ENCODE measurements at regions not wholly inside any gene's neighbourhood (a gene's known extent, or its start where the extent isn't known, plus 50 kb on each side); places are given as distances from the start of the nearest gene placed in this dataset.

DNA sequence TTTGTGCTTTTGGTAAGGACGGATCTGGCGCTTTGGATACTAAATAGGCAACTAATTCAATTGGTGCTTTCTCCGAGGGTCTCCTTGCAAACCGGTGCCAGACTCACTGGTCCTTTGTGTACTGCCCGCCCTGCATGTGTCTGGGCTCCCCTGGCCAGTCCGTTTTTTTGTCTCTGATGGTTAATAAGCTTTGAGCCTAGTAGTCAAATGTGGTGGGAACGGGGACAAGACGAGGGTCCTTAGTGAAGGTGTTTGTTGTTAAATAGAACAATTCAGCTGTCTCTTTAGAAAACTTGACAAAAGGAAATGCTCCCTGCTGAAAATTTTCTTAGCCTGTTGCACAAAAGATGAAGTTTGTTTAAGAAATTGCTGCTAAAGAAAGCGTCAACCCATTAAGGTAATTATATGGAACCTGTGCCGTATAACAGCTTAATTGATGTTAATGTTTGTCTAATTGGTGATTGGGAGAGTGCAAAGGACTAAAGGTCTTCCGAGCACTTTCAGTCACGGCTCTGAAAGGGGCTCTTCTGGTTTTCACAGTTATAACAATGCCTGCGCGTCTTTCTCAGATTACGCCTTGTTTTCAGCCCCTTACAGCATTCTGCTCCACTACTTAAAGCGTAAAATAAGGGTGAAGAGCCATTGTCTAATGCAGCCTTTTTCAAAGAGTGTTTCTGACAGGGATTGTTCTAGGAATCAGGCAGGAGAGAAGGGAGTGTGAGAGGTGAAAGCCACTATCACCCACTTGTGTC lies 537.4 kb downstream of the PRKD1 start (continued):
- TF ChIP-seq ZFP41 (tag by site-specific recombination; IDR thresholded peaks at IDR 0.05; ENCODE audit: borderline replicate concordance) (no peak), GLIS1 (tag by site-specific recombination; IDR thresholded peaks at IDR 0.05) (no peak), REST (tag by site-specific recombination; IDR thresholded peaks at IDR 0.05) (no peak), ZNF626 (tag by site-specific recombination; IDR thresholded peaks at IDR 0.05) (no peak)
- TF ChIP-seq, protein P1, sequence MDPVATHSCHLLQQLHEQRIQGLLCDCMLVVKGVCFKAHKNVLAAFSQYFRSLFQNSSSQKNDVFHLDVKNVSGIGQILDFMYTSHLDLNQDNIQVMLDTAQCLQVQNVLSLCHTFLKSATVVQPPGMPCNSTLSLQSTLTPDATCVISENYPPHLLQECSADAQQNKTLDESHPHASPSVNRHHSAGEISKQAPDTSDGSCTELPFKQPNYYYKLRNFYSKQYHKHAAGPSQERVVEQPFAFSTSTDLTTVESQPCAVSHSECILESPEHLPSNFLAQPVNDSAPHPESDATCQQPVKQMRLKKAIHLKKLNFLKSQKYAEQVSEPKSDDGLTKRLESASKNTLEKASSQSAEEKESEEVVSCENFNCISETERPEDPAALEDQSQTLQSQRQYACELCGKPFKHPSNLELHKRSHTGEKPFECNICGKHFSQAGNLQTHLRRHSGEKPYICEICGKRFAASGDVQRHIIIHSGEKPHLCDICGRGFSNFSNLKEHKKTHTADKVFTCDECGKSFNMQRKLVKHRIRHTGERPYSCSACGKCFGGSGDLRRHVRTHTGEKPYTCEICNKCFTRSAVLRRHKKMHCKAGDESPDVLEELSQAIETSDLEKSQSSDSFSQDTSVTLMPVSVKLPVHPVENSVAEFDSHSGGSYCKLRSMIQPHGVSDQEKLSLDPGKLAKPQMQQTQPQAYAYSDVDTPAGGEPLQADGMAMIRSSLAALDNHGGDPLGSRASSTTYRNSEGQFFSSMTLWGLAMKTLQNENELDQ (tag by site-specific recombination; IDR thresholded peaks at IDR 0.05; ENCODE audit: low read depth) = no peak

DNA sequence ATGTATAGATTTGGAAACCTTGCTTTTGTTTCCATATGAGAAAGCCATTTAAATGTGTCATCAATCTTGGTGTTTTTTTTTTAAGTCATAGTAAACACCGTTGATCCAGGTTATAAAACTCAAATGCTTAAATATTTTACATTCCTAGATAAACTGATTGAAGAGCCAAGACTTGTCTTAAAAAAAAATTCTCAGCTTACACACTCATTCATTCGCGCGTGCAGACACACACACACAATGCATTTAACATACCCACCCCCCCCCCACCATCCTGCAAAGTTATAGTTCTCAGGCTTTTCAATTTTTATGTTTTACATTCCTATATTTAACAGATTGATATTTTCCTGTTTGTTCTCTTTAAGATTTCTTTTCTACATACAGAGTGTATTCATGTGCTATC lies 536.4 kb downstream of the PRKD1 start:
- H3K9me3 ChIP-seq (ENCODE audit: control insufficient read depth, insufficient read depth, low read depth, low read length) = no peaks in the 10 kb centered on the region
- POLR2A ChIA-PET = no interaction called here
- TF ChIP-seq ZNF175 (tag by site-specific recombination; IDR thresholded peaks at IDR 0.05) (no peak), HIC1 (tag by site-specific recombination; IDR thresholded peaks at IDR 0.05) (no peak), ZNF324 (tag by site-specific recombination; IDR thresholded peaks at IDR 0.05) (no peak), SALL2 (tag by site-specific recombination; IDR thresholded peaks at IDR 0.05; ENCODE audit: borderline replicate concordance) (no peak), KLF1 (tag by site-specific recombination; IDR thresholded peaks at IDR 0.05) (no peak), ZNF112 (tag by site-specific recombination; IDR thresholded peaks at IDR 0.05) (no peak)

DNA sequence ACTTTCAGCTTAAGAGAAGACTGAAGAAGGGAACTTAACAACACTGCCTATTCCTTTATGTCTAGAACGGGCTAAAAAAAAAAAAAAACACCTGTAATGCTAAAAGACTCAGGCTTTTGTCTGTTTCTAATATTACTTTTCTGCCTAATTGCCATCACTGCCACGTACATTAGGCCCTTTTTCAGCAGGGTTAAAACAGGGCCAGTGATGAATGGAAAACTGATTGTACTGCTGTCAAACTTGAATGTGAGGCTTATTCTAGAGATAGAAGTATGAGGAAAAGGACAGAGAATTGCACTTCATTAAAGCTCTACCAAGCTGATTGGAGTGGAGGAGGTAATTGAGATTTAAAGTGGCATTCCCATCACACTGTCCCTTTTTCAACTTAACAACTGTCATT lies 535.8 kb downstream of the PRKD1 start:
- ChIA-PET POLR2A (no interaction called here), CTCF (no interaction called here)
- Histone ChIP-seq H3K4me3 (ENCODE audit: low read depth, low read length) (no peak overlapping the region), H3K36me3 (ENCODE audit: control insufficient read depth in 2 of 2, insufficient read depth in 1 of 2, low read length in 2 of 2) (no peaks in the 10 kb centered on the region), H3K27ac (ENCODE audit: extremely low read depth, low read depth, low read length) (no peak overlapping the region), H3K4me1 (ENCODE audit: control insufficient read depth, insufficient read depth, low read length) (no peaks in the 10 kb centered on the region), H3K9me3 (ENCODE audit: control insufficient read depth, insufficient read depth, low read depth, low read length) (no peaks in the 10 kb centered on the region)
- TF ChIP-seq GLI4 (tag by site-specific recombination; IDR thresholded peaks at IDR 0.05) = no peak
- no peak for TF ChIP-seq ZNF76 (tag by site-specific recombination; IDR thresholded peaks at IDR 0.05; ENCODE audit: borderline replicate concordance, low read depth)
- no peak for TF ChIP-seq ZNF521 (tag by site-specific recombination; IDR thresholded peaks at IDR 0.05)
- TF ChIP-seq ZNF302 (tag by site-specific recombination; IDR thresholded peaks at IDR 0.05; ENCODE audit: low read depth) = no peak
- no peak for TF ChIP-seq ZFP37 (tag by site-specific recombination; IDR thresholded peaks at IDR 0.05)
- TF ChIP-seq, protein P2, sequence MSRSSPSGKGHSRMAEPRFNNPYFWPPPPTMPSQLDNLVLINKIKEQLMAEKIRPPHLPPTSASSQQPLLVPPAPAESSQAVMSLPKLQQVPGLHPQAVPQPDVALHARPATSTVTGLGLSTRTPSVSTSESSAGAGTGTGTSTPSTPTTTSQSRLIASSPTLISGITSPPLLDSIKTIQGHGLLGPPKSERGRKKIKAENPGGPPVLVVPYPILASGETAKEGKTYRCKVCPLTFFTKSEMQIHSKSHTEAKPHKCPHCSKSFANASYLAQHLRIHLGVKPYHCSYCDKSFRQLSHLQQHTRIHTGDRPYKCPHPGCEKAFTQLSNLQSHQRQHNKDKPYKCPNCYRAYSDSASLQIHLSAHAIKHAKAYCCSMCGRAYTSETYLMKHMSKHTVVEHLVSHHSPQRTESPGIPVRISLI (tag by site-specific recombination; IDR thresholded peaks at IDR 0.05) = no peak
- no peak for TF ChIP-seq ZNF701 (tag by site-specific recombination; IDR thresholded peaks at IDR 0.05)
- TF ChIP-seq MEIS1 (CRISPR knock-in tag; IDR thresholded peaks at IDR 0.05; ENCODE audit: borderline replicate concordance) = no peak
- no peak for TF ChIP-seq ZNF768 (tag by site-specific recombination; IDR thresholded peaks at IDR 0.05)
- TF ChIP-seq KLF7 (tag by site-specific recombination; IDR thresholded peaks at IDR 0.05; ENCODE audit: borderline replicate concordance) = no peak
- TF ChIP-seq ZXDB (tag by site-specific recombination; IDR thresholded peaks at IDR 0.05) = no peak
- no peak for TF ChIP-seq ZNF16 (tag by site-specific recombination; IDR thresholded peaks at IDR 0.05; ENCODE audit: low read depth)
- TF ChIP-seq KLF10 (tag by site-specific recombination; IDR thresholded peaks at IDR 0.05) = no peak

More for the DNA sequence above, 536.4 kb downstream of the PRKD1 start:
- no peak overlapping the region for H3K27ac ChIP-seq (ENCODE audit: extremely low read depth, low read depth, low read length)
- CTCF ChIA-PET = no interaction called here
- no peak overlapping the region for H3K4me3 ChIP-seq (ENCODE audit: low read depth, low read length)
- no peaks in the 10 kb centered on the region for H3K36me3 ChIP-seq (ENCODE audit: control insufficient read depth in 2 of 2, insufficient read depth in 1 of 2, low read length in 2 of 2)
- H3K4me1 ChIP-seq (ENCODE audit: control insufficient read depth, insufficient read depth, low read length) = no peaks in the 10 kb centered on the region
